ENCODE measurements at regions not wholly inside any gene's neighbourhood (a gene's known extent, or its start where the extent isn't known, plus 50 kb on each side); places are given as distances from the start of the nearest gene placed in this dataset.

- TF ChIP-seq CTCF (IDR thresholded peaks at IDR 0.05) (no peak), POLR2A (IDR thresholded peaks at IDR 0.05) (no peak)
Measured at GRCh38 chr18:52286675-52287074, 53.3 kb upstream of the DCC start.

Data from body of pancreas (tissue), 4 donors.